Panc1 (cell line): ENCODE measurements at regions not wholly inside any gene's neighbourhood (a gene's known extent, or its start where the extent isn't known, plus 50 kb on each side); places are given as distances from the start of the nearest gene placed in this dataset.

Experiments
- CTCF ChIP-seq: fragments of 450-650 bp; IDR thresholded peaks from 2 replicates; pipeline ENCODE4 v1.5.1; 2017; ENCODE audit warnings: mild to moderate bottlenecking
- POLR2AphosphoS5 ChIP-seq: IDR thresholded peaks from 2 replicates; pipeline ENCODE4 v1.6.1; 2012; ENCODE audit warnings: mild to moderate bottlenecking, low read depth, low read length, moderate library complexity

DNA sequence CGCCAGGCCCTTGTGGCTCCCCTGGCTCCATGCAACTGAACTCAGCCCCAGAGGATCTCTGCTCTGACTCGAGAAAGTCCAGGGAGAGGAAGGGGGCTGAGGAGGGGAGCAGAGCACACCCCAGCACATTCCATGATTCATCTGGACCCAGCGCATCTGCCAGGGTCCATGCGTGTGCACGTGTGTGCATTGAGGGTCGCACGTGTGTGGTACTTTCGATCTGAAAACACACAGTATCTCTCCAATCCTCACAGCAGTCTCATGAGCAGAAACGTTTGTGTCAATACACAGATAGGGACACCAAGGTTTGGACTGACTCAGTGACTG lies 146.4 kb upstream of the ID2 start:
- TF ChIP-seq CTCF (no peak), POLR2AphosphoS5 (no peak)
